GM23338 (cell line): ENCODE measurements at regions not wholly inside any gene's neighbourhood (a gene's known extent, or its start where the extent isn't known, plus 50 kb on each side); places are given as distances from the start of the nearest gene placed in this dataset.

ENCODE experiments used
- CREB1 ChIP-seq: fragments of 250-450 bp; sonication (Bioruptor Pico); IDR thresholded peaks from 2 replicates; pipeline ENCODE4 v1.5.0; 2020; ENCODE audit warnings: low read depth, mild to moderate bottlenecking, moderate library complexity
- EZH2 ChIP-seq: fragments of 200-600 bp; sonication (generic); IDR thresholded peaks from one replicate; pipeline ENCODE4 v1.8.0; 2017; ENCODE audit warnings: antibody characterized with exemption, mild to moderate bottlenecking, low read depth; ENCODE audit not compliant: unreplicated experiment
- EZH2phosphoT487 ChIP-seq: fragments of 200-600 bp; sonication (generic); IDR thresholded peaks from one replicate; pipeline ENCODE4 v1.8.1; 2018; ENCODE audit warnings: antibody characterized with exemption; ENCODE audit not compliant: unreplicated experiment
- JUNB ChIP-seq: IDR thresholded peaks from one replicate; pipeline ENCODE4 v1.6.1; 2016; ENCODE audit warnings: antibody characterized with exemption; ENCODE audit not compliant: unreplicated experiment
- NANOG ChIP-seq: IDR thresholded peaks from 2 replicates; pipeline ENCODE4 v1.6.1; 2016; ENCODE audit warnings: antibody characterized with exemption, borderline replicate concordance
- POLR2AphosphoS5 ChIP-seq: IDR thresholded peaks from 2 replicates; pipeline ENCODE4 v1.6.1; 2016; ENCODE audit warnings: antibody characterized with exemption, low read depth
- STAT1 ChIP-seq: IDR thresholded peaks from one replicate; pipeline ENCODE4 v1.6.1; 2016; ENCODE audit warnings: antibody characterized with exemption; ENCODE audit not compliant: unreplicated experiment
- ZNF331 ChIP-seq: fragments of 250-450 bp; sonication (Bioruptor Pico); IDR thresholded peaks from 2 replicates; pipeline ENCODE4 v1.5.0; 2020; ENCODE audit warnings: low read depth, mild to moderate bottlenecking, moderate library complexity
- TF ChIP-seq, protein P1 (sequence below), 2 experiments: fragments of 200-600 bp in 1 of 2; sonication (generic) in 1 of 2; conservative IDR thresholded peaks; 2 replicates each; pipeline versions ENCODE4 v1.5.1 to v1.6.1; 2016 to 2017; ENCODE audit warnings: antibody characterized with exemption in 2 of 2, low read depth in 2 of 2, mild to moderate bottlenecking in 2 of 2, moderate library complexity in 1 of 2
- TF ChIP-seq, protein P2 (sequence below): IDR thresholded peaks from 2 replicates; pipeline ENCODE4 v1.6.1; 2016; ENCODE audit warnings: antibody characterized with exemption
- TF ChIP-seq, protein P3 (sequence below): IDR thresholded peaks from one replicate; pipeline ENCODE4 v1.6.1; 2018; ENCODE audit warnings: antibody characterized with exemption; ENCODE audit not compliant: unreplicated experiment
- TF ChIP-seq, protein P4 (sequence below): fragments of 250-450 bp; sonication (Bioruptor Pico); IDR thresholded peaks from 2 replicates; pipeline ENCODE4 v1.5.0; 2020; ENCODE audit warnings: mild to moderate bottlenecking, moderate library complexity

DNA sequence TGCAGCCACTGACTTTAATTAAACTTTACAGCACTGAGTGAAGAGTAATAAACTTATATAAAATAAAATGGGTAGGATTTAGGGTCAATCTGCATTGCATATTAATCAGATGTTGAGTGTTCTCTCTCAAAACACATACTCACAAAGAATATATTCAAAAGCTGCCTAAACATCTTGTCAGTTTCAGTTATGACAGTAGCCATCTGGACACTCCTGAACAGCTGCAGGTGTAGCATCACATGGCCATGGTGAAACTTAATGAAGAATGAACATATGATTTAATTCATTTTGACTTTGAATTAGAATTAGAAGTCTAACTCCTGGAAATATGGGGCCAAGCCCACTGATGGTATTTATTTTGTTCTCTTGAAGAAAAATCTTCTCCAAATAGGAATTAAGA lies 684.3 kb upstream of the RAG2 start:
- TF ChIP-seq, protein P1, sequence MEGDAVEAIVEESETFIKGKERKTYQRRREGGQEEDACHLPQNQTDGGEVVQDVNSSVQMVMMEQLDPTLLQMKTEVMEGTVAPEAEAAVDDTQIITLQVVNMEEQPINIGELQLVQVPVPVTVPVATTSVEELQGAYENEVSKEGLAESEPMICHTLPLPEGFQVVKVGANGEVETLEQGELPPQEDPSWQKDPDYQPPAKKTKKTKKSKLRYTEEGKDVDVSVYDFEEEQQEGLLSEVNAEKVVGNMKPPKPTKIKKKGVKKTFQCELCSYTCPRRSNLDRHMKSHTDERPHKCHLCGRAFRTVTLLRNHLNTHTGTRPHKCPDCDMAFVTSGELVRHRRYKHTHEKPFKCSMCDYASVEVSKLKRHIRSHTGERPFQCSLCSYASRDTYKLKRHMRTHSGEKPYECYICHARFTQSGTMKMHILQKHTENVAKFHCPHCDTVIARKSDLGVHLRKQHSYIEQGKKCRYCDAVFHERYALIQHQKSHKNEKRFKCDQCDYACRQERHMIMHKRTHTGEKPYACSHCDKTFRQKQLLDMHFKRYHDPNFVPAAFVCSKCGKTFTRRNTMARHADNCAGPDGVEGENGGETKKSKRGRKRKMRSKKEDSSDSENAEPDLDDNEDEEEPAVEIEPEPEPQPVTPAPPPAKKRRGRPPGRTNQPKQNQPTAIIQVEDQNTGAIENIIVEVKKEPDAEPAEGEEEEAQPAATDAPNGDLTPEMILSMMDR (conservative IDR thresholded peaks at IDR 0.05; ENCODE audit: low read depth in 2 of 2) = no peak
- TF ChIP-seq EZH2 = no peak
- TF ChIP-seq, protein P2, sequence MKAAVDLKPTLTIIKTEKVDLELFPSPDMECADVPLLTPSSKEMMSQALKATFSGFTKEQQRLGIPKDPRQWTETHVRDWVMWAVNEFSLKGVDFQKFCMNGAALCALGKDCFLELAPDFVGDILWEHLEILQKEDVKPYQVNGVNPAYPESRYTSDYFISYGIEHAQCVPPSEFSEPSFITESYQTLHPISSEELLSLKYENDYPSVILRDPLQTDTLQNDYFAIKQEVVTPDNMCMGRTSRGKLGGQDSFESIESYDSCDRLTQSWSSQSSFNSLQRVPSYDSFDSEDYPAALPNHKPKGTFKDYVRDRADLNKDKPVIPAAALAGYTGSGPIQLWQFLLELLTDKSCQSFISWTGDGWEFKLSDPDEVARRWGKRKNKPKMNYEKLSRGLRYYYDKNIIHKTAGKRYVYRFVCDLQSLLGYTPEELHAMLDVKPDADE = no peak
- TF ChIP-seq JUNB = no peak
- TF ChIP-seq POLR2AphosphoS5 = no peak
- no peak for TF ChIP-seq CREB1 (CRISPR knock-in tag)
- TF ChIP-seq, protein P3, sequence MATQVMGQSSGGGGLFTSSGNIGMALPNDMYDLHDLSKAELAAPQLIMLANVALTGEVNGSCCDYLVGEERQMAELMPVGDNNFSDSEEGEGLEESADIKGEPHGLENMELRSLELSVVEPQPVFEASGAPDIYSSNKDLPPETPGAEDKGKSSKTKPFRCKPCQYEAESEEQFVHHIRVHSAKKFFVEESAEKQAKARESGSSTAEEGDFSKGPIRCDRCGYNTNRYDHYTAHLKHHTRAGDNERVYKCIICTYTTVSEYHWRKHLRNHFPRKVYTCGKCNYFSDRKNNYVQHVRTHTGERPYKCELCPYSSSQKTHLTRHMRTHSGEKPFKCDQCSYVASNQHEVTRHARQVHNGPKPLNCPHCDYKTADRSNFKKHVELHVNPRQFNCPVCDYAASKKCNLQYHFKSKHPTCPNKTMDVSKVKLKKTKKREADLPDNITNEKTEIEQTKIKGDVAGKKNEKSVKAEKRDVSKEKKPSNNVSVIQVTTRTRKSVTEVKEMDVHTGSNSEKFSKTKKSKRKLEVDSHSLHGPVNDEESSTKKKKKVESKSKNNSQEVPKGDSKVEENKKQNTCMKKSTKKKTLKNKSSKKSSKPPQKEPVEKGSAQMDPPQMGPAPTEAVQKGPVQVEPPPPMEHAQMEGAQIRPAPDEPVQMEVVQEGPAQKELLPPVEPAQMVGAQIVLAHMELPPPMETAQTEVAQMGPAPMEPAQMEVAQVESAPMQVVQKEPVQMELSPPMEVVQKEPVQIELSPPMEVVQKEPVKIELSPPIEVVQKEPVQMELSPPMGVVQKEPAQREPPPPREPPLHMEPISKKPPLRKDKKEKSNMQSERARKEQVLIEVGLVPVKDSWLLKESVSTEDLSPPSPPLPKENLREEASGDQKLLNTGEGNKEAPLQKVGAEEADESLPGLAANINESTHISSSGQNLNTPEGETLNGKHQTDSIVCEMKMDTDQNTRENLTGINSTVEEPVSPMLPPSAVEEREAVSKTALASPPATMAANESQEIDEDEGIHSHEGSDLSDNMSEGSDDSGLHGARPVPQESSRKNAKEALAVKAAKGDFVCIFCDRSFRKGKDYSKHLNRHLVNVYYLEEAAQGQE = no peak
- TF ChIP-seq STAT1 = no peak
- no peak for TF ChIP-seq EZH2phosphoT487
- TF ChIP-seq ZNF331 (CRISPR knock-in tag) = no peak
- TF ChIP-seq NANOG = no peak
- TF ChIP-seq, protein P4, sequence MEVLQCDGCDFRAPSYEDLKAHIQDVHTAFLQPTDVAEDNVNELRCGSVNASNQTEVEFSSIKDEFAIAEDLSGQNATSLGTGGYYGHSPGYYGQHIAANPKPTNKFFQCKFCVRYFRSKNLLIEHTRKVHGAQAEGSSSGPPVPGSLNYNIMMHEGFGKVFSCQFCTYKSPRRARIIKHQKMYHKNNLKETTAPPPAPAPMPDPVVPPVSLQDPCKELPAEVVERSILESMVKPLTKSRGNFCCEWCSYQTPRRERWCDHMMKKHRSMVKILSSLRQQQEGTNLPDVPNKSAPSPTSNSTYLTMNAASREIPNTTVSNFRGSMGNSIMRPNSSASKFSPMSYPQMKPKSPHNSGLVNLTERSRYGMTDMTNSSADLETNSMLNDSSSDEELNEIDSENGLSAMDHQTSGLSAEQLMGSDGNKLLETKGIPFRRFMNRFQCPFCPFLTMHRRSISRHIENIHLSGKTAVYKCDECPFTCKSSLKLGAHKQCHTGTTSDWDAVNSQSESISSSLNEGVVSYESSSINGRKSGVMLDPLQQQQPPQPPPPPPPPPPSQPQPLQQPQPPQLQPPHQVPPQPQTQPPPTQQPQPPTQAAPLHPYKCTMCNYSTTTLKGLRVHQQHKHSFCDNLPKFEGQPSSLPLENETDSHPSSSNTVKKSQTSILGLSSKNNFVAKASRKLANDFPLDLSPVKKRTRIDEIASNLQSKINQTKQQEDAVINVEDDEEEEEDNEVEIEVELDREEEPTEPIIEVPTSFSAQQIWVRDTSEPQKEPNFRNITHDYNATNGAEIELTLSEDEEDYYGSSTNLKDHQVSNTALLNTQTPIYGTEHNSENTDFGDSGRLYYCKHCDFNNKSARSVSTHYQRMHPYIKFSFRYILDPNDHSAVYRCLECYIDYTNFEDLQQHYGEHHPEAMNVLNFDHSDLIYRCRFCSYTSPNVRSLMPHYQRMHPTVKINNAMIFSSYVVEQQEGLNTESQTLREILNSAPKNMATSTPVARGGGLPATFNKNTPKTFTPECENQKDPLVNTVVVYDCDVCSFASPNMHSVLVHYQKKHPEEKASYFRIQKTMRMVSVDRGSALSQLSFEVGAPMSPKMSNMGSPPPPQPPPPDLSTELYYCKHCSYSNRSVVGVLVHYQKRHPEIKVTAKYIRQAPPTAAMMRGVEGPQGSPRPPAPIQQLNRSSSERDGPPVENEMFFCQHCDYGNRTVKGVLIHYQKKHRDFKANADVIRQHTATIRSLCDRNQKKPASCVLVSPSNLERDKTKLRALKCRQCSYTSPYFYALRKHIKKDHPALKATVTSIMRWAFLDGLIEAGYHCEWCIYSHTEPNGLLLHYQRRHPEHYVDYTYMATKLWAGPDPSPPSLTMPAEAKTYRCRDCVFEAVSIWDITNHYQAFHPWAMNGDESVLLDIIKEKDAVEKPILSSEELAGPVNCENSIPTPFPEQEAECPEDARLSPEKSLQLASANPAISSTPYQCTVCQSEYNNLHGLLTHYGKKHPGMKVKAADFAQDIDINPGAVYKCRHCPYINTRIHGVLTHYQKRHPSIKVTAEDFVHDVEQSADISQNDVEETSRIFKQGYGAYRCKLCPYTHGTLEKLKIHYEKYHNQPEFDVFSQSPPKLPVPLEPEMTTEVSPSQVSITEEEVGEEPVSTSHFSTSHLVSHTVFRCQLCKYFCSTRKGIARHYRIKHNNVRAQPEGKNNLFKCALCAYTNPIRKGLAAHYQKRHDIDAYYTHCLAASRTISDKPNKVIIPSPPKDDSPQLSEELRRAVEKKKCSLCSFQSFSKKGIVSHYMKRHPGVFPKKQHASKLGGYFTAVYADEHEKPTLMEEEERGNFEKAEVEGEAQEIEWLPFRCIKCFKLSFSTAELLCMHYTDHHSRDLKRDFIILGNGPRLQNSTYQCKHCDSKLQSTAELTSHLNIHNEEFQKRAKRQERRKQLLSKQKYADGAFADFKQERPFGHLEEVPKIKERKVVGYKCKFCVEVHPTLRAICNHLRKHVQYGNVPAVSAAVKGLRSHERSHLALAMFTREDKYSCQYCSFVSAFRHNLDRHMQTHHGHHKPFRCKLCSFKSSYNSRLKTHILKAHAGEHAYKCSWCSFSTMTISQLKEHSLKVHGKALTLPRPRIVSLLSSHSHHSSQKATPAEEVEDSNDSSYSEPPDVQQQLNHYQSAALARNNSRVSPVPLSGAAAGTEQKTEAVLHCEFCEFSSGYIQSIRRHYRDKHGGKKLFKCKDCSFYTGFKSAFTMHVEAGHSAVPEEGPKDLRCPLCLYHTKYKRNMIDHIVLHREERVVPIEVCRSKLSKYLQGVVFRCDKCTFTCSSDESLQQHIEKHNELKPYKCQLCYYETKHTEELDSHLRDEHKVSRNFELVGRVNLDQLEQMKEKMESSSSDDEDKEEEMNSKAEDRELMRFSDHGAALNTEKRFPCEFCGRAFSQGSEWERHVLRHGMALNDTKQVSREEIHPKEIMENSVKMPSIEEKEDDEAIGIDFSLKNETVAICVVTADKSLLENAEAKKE (CRISPR knock-in tag) = no peak
